GM21423 (cell line): ENCODE measurements at regions not wholly inside any gene's neighbourhood (a gene's known extent, or its start where the extent isn't known, plus 50 kb on each side); places are given as distances from the start of the nearest gene placed in this dataset.

Experiments used
- ATAC-seq: cut with Tn5 transposase; IDR thresholded peaks from one replicate; pipeline ENCODE4 v1.9.1; 2021; ENCODE audit warnings: mild to moderate bottlenecking, moderate library complexity; ENCODE audit not compliant: unreplicated experiment

GRCh38 chr15:46178138-46178537, 543.3 kb downstream of the SQOR start:
- no peak for ATAC-seq

GRCh38 chr15:46207341-46207740, 572.5 kb downstream of the SQOR start:
- ATAC-seq: no peak

- ATAC-seq: no peak
Observed at GRCh38 chr15:46213551-46213950, 578.7 kb downstream of the SQOR start.

GRCh38 chr15:46222826-46223225, 588.0 kb downstream of the SQOR start:
- ATAC-seq: no peak

- no peak for ATAC-seq
Observed at GRCh38 chr15:46229263-46229662, 594.4 kb downstream of the SQOR start.

GRCh38 chr15:46231786-46232185, 597.0 kb downstream of the SQOR start:
- ATAC-seq: no peak

- ATAC-seq: no peak
Observed at GRCh38 chr15:46232471-46232870, 597.6 kb downstream of the SQOR start.

GRCh38 chr15:46242935-46243334, 608.1 kb downstream of the SQOR start:
- ATAC-seq: no peak

- ATAC-seq: no peak
Observed at GRCh38 chr15:46251903-46252302, 617.1 kb downstream of the SQOR start.

GRCh38 chr15:46258056-46258455, 623.2 kb downstream of the SQOR start:
- ATAC-seq: no peak

- no peak for ATAC-seq
Observed at GRCh38 chr15:46260937-46261336, 626.1 kb downstream of the SQOR start.

- ATAC-seq: no peak
Observed at GRCh38 chr15:46265664-46266347, 631.0 kb downstream of the SQOR start.

- no peak for ATAC-seq
Observed at GRCh38 chr15:46266661-46267060, 631.8 kb downstream of the SQOR start.

GRCh38 chr15:46270481-46271147, 635.8 kb downstream of the SQOR start:
- ATAC-seq: no peak

- no peak for ATAC-seq
Observed at GRCh38 chr15:46275701-46276100, 640.9 kb downstream of the SQOR start.

GRCh38 chr15:46277451-46277850, 642.6 kb downstream of the SQOR start:
- no peak for ATAC-seq

GRCh38 chr15:46278062-46278461, 643.2 kb downstream of the SQOR start:
- no peak for ATAC-seq

- ATAC-seq: no peak
Observed at GRCh38 chr15:46278486-46279090, 643.8 kb downstream of the SQOR start.

GRCh38 chr15:46280762-46281542, 646.1 kb downstream of the SQOR start:
- ATAC-seq: no peak

GRCh38 chr15:46293550-46293949, 658.7 kb downstream of the SQOR start:
- ATAC-seq: no peak

GRCh38 chr15:46296002-46296401, 661.2 kb downstream of the SQOR start:
- ATAC-seq: no peak
